ENCODE measurements at regions not wholly inside any gene's neighbourhood (a gene's known extent, or its start where the extent isn't known, plus 50 kb on each side); places are given as distances from the start of the nearest gene placed in this dataset.
"Not testable (repeated sequence)": the region's sequence is repeated elsewhere in the genome, so short reads cannot be mapped to it uniquely, and the experiment has no call there.

DNA sequence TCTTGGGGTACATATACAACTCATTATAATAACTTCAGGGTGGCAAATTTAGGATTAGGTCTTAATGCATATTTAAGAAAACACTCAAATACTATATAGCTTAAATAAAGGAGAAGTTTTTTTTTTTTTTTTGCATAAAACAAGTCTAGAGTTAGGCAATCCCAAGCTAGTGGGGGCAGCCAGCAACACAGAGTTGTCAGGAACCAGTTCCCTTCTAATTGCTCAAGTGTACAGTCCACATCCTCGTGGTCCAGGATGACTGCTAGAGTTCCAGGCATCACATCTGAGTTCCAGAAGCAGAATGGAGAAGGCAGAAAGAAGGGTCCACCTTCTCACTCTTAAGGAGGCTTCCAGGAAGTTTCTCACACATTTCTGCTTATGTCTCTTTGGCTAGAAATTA, 261.9 kb upstream of the PLET1 start:
- in situ Hi-C loops (cut with HindIII; ENCODE audit: low pct_ligation_motif_present, low pct_unique_long_range_greater_than_20kb, low sequenced_read_pairs), result no loop called here
- no peak for DNase-seq

DNA sequence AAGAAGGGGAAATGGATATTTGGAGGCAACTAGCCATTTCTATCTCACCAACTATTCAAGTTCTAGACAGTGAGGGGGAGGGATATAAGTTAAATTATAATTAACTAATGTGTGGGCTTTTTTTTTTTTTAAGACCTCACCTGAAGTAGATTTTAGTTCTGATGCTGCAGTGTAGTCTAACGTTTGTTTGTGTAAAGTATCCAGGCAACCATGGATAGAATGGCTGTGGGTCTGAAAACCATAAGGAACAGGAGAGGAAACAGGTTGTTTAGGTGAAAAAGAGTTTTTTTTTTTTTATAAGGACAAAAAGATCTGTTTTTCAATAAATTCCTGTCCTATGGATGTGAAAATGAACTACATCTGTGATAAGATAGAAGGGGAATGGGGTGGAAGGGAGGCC, 262.4 kb upstream of the PLET1 start:
- DNase-seq, result no peak
- in situ Hi-C loops (cut with HindIII; ENCODE audit: low pct_ligation_motif_present, low pct_unique_long_range_greater_than_20kb, low sequenced_read_pairs), result no loop called here

DNA sequence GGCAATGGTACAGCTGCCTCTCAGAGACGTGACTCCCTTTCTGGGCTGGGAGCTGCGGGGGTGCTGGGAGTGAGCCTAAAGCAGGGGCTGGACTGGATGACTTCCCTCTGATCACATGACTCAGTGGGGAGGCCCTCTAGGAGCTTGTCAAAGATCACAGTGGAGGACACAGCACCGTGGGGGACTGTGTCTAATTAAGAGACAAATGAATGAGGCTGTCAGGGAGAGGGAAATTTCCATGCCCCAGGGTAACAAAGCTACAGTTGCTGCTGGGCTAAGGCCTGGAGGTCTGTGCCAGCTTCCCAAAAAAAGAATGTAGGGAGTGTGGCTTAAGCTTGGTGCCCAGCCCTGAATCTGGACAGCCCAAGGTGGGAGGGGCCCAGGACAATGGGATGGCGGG, 262.8 kb upstream of the PLET1 start:
- no peak for DNase-seq
- in situ Hi-C loops (cut with HindIII; ENCODE audit: low pct_ligation_motif_present, low pct_unique_long_range_greater_than_20kb, low sequenced_read_pairs), result no loop called here

DNA sequence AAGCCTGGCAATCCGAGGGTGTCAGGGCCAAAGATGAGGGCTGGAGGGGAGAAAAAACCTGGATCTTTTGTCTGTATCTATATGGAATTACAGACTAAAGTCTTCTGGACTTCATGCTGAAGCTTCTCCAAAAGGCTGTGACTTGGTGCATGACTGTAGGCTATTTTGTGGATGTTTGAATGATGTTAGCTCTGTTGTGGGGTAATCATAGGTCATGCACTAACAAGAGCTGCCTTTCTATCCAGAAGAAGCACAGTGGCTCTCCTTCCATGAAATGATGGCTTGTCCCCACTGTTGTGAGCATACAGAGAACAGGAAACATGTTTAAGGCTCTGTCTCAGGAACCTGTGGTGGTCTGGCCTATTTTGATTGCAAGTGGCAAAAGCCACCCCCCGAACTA, 263.3 kb upstream of the PLET1 start:
- in situ Hi-C loops (cut with HindIII; ENCODE audit: low pct_ligation_motif_present, low pct_unique_long_range_greater_than_20kb, low sequenced_read_pairs), result no loop called here

DNA sequence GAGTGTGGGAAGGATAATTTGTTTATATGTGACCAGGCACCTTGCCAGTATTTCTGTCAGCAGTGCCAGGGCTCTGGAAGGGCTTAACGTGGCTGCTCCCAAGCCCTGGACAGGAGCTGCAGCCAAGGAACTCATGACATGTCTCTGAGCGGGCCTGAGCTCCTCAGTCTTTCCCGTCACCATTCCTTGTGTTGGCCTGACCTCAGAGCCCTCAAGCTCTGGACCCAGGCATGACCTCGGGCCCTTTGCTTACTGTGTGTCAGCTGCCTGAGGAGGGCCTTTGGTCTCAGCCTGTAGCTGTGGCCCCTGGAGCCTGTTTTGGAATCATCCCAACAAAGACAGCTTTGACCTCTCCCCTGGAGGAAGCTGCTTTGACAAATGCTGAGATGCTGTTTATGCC, 264.1 kb upstream of the PLET1 start:
- in situ Hi-C loops (cut with HindIII; ENCODE audit: low pct_ligation_motif_present, low pct_unique_long_range_greater_than_20kb, low sequenced_read_pairs), result no loop called here
- no peak for DNase-seq

More for the DNA sequence above, 263.3 kb upstream of the PLET1 start:
- no peak for DNase-seq

DNA sequence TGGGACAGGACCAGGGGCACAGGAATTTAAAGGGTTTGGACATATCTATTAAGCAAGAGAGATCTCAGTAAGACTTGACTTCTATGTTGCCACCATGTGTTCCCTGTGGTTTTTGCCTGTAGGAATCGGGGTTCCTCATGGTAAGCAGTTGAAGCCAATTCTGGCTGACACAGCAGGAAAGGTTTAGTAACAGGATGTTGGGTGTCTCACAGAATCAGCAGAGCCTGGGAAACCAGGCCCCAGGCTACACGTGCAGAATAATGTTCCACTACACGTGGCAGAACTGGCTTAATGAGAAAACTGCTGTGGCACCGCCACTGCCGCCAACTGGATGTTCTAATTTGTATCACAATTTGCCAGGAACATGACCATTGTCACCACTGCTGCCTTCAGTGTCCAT, 264.6 kb upstream of the PLET1 start:
- DNase-seq, result no peak
- in situ Hi-C loops (cut with HindIII; ENCODE audit: low pct_ligation_motif_present, low pct_unique_long_range_greater_than_20kb, low sequenced_read_pairs), result no loop called here

DNA sequence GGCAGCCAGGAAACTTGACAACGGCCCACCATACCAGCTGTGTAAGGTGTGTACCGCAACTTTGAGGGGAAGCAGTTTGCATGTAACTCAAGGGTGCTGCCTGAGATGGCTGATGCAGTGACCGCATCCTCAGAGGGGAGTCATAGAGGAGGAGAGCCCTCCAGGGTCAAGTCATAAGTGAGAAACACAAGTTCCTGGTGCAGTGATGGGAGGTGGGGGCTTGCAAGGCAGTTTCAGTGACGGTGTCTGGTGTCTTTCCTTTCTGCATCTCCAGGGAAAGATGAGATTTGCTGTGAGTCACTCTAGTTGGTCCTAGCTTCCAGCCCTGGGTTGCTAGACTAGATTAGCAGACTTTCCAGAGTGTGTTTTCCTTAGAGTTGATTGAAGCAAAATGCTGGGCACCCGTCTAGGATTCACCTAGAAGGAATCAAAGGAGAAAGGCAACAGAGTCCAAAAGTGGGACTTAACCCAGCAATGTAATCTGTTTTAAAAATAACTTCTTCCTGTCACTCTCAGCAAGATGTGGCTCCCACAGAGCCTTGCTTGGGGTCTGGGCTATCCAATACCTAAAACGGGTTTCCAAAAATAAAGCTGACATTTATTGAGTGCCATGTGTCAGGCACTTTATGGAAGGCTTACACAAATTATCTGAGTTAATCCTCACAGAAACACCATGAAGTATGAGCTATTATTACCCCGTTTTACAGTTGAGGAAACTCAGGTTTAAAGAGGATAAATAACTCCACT, 265.4 kb upstream of the PLET1 start:
- in situ Hi-C loops (cut with HindIII; ENCODE audit: low pct_ligation_motif_present, low pct_unique_long_range_greater_than_20kb, low sequenced_read_pairs), result no loop called here
- no peak for DNase-seq

DNA sequence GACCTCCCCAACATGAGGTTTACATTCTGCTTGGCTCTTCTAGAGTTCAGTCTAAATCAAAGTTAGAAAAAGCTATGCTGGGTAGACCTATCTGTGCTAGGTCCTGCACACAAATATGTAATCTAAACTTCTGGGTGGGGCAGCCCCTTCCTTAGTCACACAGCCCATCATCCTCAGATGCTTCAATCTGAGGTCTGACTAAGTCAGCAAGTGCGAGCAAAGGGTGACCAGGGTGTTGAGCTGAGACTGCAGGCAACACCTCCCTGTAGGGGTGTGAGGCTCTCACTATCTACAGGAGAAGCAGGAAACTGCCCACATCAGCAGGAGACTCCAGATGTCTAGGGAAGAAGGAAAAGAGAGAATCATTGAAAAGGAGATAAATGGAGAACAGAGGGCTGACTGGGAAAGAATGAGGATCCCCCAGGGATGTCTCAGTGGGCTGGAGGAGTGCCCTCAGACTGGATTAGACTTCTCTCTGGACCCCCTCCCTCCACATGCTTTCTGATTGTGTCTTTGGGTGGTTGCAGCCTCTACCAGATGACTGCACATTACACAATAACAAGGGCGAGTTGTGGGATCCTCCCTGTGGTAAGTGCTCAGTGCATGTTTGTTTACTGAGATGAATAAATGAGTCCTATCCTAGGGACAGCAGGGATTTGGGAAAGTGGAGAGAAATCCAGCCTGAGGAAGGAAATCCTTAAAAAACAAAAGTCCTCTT, 266.2 kb upstream of the PLET1 start:
- in situ Hi-C loops (cut with HindIII; ENCODE audit: low pct_ligation_motif_present, low pct_unique_long_range_greater_than_20kb, low sequenced_read_pairs), result no loop called here
- no peak for DNase-seq

DNA sequence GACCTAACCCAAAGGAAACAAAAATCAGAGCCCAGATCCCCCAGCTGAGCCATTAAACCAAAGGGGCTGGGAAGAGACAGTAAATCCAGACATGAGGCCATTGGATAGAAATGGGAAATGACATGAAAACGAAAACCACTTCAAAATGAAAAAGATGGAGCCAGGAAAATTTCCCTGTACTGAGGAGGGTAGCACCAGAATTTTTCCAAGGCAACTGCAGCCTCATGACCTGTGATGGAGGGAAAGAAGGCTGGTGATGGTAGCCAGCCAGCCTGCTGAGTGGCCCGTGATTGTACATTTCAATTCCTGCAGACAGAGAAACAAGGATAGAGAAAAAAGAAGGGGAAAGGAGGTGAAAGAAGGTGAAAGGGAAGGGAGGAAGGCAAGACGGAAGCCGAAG, 268.4 kb upstream of the PLET1 start:
- no peak for DNase-seq
- in situ Hi-C loops (cut with HindIII; ENCODE audit: low pct_ligation_motif_present, low pct_unique_long_range_greater_than_20kb, low sequenced_read_pairs), result no loop called here

DNA sequence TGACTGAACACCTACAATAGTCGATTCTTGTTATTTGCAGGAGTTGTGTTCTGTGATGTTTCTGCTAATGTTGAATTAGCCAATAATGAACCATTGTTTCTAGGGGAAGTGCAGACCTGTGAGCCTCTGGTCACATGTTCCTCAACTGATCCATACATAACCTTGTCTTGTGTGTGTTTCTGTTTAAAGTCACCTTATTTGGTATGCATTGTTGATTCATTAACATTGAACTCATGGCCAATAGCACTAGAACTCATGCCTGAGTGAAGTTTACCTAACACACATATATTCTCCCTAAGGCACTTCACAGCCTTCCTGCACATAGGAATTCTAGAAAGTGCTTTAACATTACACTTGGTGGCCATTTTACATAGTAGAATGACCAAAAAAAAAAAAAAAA, 271.8 kb upstream of the PLET1 start:
- DNase-seq, result no peak
- in situ Hi-C loops (cut with HindIII; ENCODE audit: low pct_ligation_motif_present, low pct_unique_long_range_greater_than_20kb, low sequenced_read_pairs), result no loop called here

DNA sequence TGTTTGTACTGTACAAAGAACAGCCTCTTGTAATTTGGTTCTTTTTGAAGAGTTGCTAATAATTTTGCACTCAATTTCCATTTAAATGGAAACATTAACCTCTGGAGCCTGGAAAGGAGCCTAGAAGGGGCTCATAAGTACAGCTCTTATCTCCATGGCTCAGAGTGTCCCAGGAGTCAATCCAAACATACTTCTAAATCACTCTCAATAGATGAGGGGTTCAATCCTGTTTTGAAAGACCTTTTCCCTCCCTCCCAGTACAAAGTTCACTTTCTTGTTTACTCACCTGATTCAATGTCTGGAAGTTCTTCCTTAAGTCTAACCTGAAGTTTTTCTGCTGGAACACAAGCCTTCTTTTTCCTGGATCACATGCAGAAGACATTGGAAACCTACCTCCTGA, 273.0 kb upstream of the PLET1 start:
- DNase-seq, result no peak
- in situ Hi-C loops (cut with HindIII; ENCODE audit: low pct_ligation_motif_present, low pct_unique_long_range_greater_than_20kb, low sequenced_read_pairs), result no loop called here

DNA sequence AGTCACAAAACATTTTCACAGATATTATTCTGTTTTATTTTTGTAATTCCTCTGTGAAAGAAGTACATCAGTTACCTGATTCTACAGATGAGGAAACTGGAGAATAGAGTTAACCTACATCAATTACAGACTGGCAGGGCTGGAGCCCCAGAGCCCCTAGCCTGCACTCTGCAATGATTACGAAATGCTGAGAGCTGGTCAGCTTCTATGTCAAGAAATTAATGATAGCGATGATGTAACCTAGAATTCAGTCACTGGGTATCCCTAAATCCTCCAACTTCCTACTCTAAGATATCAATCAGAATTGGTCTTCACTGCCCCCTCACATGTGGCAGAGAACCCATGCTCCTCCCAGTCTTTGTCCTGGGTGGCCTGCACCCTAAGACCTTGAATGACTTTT, 273.5 kb upstream of the PLET1 start:
- no peak for DNase-seq
- in situ Hi-C loops (cut with HindIII; ENCODE audit: low pct_ligation_motif_present, low pct_unique_long_range_greater_than_20kb, low sequenced_read_pairs), result no loop called here

DNA sequence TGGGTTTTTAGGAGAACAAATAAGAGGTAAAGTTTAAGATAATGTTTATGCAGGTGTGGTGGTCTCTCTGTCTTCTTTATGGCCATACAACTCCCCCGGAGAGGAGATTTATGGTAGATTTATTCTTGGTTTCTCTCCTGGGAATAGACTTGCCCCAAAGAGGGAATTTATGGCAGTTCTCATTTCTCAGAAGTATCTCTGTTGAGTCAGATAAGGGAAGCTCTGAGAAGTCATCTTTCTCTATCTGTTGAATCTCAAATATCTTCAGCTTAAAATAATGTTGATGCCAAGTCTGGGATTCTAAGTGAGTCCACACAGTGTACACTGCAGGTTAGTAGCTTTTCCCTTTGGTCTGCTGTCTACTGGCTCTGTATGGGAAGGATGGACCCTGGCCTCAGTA, 276.4 kb upstream of the PLET1 start:
- in situ Hi-C loops (cut with HindIII; ENCODE audit: low pct_ligation_motif_present, low pct_unique_long_range_greater_than_20kb, low sequenced_read_pairs), result no loop called here
- no peak for DNase-seq

DNA sequence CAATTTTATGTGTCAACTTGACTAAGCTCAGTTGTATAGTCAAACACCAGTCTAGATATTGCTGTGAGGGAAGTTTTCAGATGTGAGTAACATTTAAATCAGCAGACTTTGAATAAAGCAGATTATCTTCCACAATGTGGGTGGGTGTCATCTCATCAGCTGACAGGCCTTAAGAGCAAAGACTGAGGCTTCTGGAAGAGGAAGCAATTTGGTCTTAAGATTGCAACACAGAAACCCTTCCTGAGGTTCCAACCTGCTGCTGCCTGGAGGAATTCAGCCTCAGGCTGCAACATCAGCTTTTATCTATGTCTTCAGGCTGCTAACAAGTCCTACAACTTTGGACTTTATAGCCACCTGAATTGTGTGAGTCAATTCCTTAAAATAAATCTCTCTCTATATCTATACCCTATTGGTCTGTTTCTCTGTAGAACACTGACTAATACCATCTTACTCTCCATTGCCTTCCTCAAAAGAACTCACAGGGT, 277.2 kb upstream of the PLET1 start:
- in situ Hi-C loops (cut with HindIII; ENCODE audit: low pct_ligation_motif_present, low pct_unique_long_range_greater_than_20kb, low sequenced_read_pairs), result no loop called here
- DNase-seq, result no peak

DNA sequence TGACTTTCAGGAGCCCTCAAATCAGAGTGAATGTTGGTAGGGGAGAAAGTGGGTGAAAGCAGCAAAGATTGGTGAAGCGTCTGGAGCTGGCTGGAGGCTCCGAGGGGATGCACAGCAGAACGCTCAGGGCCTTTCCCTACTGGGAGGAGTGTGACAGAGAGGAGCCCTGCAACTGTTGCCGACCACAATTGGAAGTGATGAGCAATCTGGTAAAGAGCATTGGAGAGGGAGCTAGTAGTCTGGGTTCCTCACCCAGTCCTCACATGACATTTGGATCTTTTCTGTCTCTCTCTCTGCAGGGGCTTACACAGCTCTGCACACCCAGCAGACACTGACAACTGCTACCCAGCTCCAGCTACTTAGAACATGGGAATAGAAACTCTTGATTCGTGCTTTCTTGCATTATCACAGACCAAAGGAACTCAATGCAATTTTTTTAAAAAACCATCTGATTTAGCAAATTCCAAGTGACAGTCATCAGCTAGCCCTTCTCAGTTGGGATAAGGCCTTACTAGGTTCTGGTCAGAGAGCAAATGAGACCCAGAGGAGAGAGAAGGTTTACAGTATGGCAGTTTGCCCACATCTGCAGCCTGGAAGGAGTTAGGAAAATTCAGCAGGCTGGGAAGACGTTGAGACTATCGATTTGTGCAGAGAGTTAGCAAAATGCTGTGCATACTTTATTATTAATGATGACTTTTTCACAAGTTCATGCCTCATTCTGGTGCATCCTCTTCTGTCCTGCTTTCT, 278.0 kb upstream of the PLET1 start:
- in situ Hi-C loops (cut with HindIII; ENCODE audit: low pct_ligation_motif_present, low pct_unique_long_range_greater_than_20kb, low sequenced_read_pairs), result no loop called here
- no peak for DNase-seq

DNA sequence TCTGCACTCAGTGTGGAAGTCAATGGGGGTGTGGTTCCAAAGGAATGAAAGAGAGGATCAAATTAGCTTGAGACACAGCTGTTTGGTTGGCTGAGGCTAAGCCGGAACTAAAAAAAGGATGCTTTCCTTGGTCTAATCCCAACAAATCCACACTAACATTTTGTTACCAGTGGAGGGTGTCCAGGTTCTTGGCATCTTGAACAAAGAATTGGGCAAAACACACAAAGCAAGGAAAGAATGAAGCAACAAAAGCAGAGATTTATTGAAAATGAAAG, 278.6 kb upstream of the PLET1 start:
- DNase-seq; in situ Hi-C loops (cut with HindIII; ENCODE audit: low pct_ligation_motif_present, low pct_unique_long_range_greater_than_20kb, low sequenced_read_pairs): not testable (repeated sequence)

DNA sequence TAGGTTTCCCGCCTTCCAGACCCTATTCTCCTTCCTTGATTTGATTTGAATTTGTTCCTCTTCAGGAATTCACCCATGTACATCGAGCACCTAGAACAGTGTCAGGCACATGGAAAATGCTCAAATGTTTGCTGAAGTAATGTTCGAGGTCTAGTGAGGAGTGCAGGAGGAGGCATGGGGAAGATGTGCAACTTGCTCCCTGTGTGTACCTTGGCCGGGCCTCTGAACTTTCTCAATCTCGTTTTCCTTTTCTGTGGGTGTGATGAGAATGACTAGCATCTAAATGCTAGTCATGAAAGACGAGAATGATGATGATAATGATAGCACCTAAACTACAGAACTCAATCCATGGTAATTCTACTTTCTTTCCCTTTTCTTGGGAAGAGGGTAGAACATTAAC, 279.1 kb upstream of the PLET1 start:
- in situ Hi-C loops (cut with HindIII; ENCODE audit: low pct_ligation_motif_present, low pct_unique_long_range_greater_than_20kb, low sequenced_read_pairs), result no loop called here
- DNase-seq, result no peak

DNA sequence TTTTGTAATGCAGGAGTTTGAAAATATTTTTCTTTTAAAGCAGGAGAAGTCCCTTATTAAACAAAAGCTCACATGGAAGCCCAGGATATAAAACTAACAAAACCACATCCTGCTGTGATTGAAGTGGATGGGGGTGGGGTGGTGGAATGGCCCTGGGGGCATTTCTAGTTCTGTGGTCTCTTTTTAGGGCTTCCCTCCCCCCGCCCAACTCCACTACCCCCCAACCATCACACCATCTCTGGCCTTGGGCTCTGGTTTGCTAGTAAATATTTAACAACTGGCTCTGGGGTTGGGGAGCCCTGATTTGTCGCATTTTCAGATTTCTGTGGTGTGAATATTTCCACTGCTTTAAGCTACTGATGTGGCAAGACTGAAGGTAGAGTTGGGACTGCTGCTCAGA, 279.6 kb upstream of the PLET1 start:
- DNase-seq, result no peak
- in situ Hi-C loops (cut with HindIII; ENCODE audit: low pct_ligation_motif_present, low pct_unique_long_range_greater_than_20kb, low sequenced_read_pairs), result no loop called here

DNA sequence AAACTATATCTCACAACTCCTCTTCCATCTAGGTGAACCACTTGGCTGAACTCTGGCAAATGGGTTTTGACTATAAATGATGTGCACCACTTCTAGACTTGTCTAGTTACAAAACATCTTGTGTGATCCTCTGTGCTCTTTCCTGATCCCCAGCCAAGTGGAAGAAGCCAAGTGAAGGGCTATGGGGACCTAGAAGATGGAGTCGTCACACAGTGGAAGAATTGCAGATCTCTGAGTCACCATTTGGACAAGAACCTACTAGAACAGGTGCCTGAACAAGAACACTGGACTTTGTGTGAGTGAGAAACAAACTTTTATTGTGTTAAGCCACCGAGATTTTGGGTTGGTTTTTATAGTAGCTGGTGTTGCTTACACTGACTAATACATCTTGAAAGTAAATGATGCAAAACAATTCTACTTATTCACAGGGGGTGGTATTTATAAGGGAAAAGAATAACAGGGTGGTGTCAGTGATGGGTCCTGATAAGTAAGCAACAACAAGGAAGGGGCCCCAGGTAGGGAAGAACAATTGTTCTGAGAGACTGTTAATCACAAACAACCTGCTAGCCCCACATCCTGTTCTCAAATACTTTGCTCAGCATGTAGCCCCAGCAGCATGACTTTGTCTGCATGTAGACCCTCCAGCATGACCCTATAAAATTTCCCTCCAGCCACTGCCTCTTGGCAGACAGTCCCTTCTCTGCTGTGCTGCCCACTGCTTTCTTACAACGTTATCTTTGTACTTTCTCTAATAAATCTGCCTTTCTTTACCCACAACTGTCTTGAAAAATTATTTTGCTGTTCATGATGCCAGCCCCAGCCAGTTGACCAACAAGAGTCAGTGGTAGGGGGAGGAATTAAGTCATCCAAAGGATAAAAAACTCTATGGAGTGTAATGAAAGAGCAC, 280.7 kb upstream of the PLET1 start:
- in situ Hi-C loops (cut with HindIII; ENCODE audit: low pct_ligation_motif_present, low pct_unique_long_range_greater_than_20kb, low sequenced_read_pairs), result no loop called here
- no peak for DNase-seq
